ENCODE measurements at regions not wholly inside any gene's neighbourhood (a gene's known extent, or its start where the extent isn't known, plus 50 kb on each side); places are given as distances from the start of the nearest gene placed in this dataset.
A peak's percentile ranks its signal among the peaks of the same experiment; 100 is the strongest.

DNA sequence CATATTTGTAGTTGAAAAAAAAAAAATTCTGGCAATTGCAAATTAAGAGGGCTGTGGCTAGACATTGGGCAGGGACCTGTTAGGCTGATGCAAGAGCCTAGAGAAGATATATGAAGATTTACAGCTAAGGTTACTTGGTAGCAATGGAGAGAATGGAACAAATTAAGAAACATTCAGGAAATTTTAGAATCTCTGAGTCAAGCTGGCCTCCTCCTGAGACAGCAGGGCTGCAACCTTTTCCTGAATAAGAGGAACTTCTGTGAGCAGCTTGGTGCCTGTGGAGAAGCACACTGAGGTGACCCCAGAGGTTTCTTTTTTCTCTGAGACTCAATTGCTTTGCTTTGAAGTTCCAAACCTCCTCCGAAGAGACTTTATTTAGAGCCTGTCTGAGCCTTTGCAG lies 118.6 kb upstream of the LRATD1 start:
- Histone ChIP-seq H3K4me3 (ENCODE audit: control insufficient read depth in 2 of 3, extremely low read depth in 1 of 3, insufficient read depth in 2 of 3, low read depth in 1 of 3, low read length in 3 of 3) (no peak overlapping the region), H3K27ac (ENCODE audit: control insufficient read depth, insufficient read depth, low read length) (no peak overlapping the region), H3K9me3 (ENCODE audit: control insufficient read depth, low read depth, low read length) (no peaks in the 10 kb centered on the region), H2AFZ (ENCODE audit: control insufficient read depth, low read length) (no peak overlapping the region), H3K36me3 (ENCODE audit: control insufficient read depth in 2 of 2, extremely low read depth in 1 of 2, insufficient read depth in 2 of 2, low read length in 2 of 2) (no peaks in the 10 kb centered on the region), H4K20me1 (ENCODE audit: control insufficient read depth, extremely low read depth, insufficient read depth, low read length) (no peaks in the 10 kb centered on the region), H3K79me2 (ENCODE audit: control insufficient read depth, insufficient read depth, low read length) (no peaks in the 10 kb centered on the region), H3K9ac (ENCODE audit: control insufficient read depth, extremely low read depth, insufficient read depth, low read length) (no peak overlapping the region), H3K4me1 (ENCODE audit: control insufficient read depth, extremely low read depth, insufficient read depth, low read length) (peaks cover 19% of the 10 kb centered on the region), H3K27me3 (ENCODE audit: control insufficient read depth, extremely low read depth, insufficient read depth, low read length) (no peaks in the 10 kb centered on the region), H3K9me1 (ENCODE audit: control insufficient read depth, extremely low read depth, insufficient read depth, low read length) (no peaks in the 10 kb centered on the region), H3K4me2 (ENCODE audit: control insufficient read depth, extremely low read depth, insufficient read depth, low read depth, low read length) (no peak overlapping the region)
- no peak for TF ChIP-seq EZH2 (IDR thresholded peaks at IDR 0.05; ENCODE audit: low read length)
- TF ChIP-seq, protein P1, sequence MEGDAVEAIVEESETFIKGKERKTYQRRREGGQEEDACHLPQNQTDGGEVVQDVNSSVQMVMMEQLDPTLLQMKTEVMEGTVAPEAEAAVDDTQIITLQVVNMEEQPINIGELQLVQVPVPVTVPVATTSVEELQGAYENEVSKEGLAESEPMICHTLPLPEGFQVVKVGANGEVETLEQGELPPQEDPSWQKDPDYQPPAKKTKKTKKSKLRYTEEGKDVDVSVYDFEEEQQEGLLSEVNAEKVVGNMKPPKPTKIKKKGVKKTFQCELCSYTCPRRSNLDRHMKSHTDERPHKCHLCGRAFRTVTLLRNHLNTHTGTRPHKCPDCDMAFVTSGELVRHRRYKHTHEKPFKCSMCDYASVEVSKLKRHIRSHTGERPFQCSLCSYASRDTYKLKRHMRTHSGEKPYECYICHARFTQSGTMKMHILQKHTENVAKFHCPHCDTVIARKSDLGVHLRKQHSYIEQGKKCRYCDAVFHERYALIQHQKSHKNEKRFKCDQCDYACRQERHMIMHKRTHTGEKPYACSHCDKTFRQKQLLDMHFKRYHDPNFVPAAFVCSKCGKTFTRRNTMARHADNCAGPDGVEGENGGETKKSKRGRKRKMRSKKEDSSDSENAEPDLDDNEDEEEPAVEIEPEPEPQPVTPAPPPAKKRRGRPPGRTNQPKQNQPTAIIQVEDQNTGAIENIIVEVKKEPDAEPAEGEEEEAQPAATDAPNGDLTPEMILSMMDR (optimal IDR thresholded peaks at IDR 0.05 in 1 of 3, IDR thresholded peaks at IDR 0.05 in 1 of 3, conservative IDR thresholded peaks at IDR 0.05 in 1 of 3; ENCODE audit: extremely low read depth in 1 of 3, insufficient read depth in 2 of 3, low read length in 3 of 3), result no peak
- no peak for DNase-seq (ENCODE audit: low read depth, low spot score)
- dilution Hi-C loops (cut with MboI; ENCODE audit: extremely low pct_ligation_motif_present, low sequenced_read_pairs), result no loop called here
- no peak for FAIRE-seq

DNA sequence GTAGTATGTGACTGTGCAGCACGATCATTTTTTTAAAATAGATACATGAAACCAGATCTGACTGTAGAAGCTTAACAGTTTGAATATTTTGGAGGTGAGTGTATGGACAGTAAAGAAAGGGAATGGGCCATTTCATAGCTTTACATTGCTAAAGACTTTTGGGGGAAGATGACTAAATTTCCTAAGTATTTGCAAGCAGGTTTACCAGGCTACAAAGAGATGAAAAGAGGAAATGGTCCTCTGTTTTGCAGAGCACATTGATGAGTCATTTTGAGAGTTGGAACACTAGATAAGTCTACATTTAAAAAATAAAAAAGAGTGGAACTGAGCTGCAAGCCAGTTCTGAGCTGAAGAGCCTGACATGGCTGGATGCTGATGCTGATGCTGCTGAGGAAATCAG lies 115.7 kb upstream of the LRATD1 start:
- peak; percentile 94 for FAIRE-seq
- H3K9ac ChIP-seq (ENCODE audit: control insufficient read depth, extremely low read depth, insufficient read depth, low read length), result no peak overlapping the region
- H3K4me1 ChIP-seq (ENCODE audit: control insufficient read depth, extremely low read depth, insufficient read depth, low read length), result peaks cover 19% of the 10 kb centered on the region
- H3K4me2 ChIP-seq (ENCODE audit: control insufficient read depth, extremely low read depth, insufficient read depth, low read depth, low read length), result peak overlapping the region; percentile 39
- no peaks in the 10 kb centered on the region for H3K79me2 ChIP-seq (ENCODE audit: control insufficient read depth, insufficient read depth, low read length)
- no peaks in the 10 kb centered on the region for H4K20me1 ChIP-seq (ENCODE audit: control insufficient read depth, extremely low read depth, insufficient read depth, low read length)
- DNase-seq (ENCODE audit: low read depth, low spot score), result no peak
- dilution Hi-C loops (cut with MboI; ENCODE audit: extremely low pct_ligation_motif_present, low sequenced_read_pairs), result no loop called here
- TF ChIP-seq EZH2 (IDR thresholded peaks at IDR 0.05; ENCODE audit: low read length), result no peak
- TF ChIP-seq, protein P1 (optimal IDR thresholded peaks at IDR 0.05 in 1 of 3, IDR thresholded peaks at IDR 0.05 in 1 of 3, conservative IDR thresholded peaks at IDR 0.05 in 1 of 3; ENCODE audit: extremely low read depth in 1 of 3, insufficient read depth in 2 of 3, low read length in 3 of 3), result no peak
- no peaks in the 10 kb centered on the region for H3K9me3 ChIP-seq (ENCODE audit: control insufficient read depth, low read depth, low read length)
- no peaks in the 10 kb centered on the region for H3K9me1 ChIP-seq (ENCODE audit: control insufficient read depth, extremely low read depth, insufficient read depth, low read length)
- no peaks in the 10 kb centered on the region for H3K27me3 ChIP-seq (ENCODE audit: control insufficient read depth, extremely low read depth, insufficient read depth, low read length)
- no peak overlapping the region for H3K4me3 ChIP-seq (ENCODE audit: control insufficient read depth in 2 of 3, extremely low read depth in 1 of 3, insufficient read depth in 2 of 3, low read depth in 1 of 3, low read length in 3 of 3)
- no peaks in the 10 kb centered on the region for H3K36me3 ChIP-seq (ENCODE audit: control insufficient read depth in 2 of 2, extremely low read depth in 1 of 2, insufficient read depth in 2 of 2, low read length in 2 of 2)
- no peak overlapping the region for H2AFZ ChIP-seq (ENCODE audit: control insufficient read depth, low read length)
- H3K27ac ChIP-seq (ENCODE audit: control insufficient read depth, insufficient read depth, low read length), result peak overlapping the region; percentile 21
